B cell (primary cell): ENCODE measurements at regions not wholly inside any gene's neighbourhood (a gene's known extent, or its start where the extent isn't known, plus 50 kb on each side); places are given as distances from the start of the nearest gene placed in this dataset.

Source experiments
- ATAC-seq: fragments of 200-7000 bp; cut with Tn5 transposase; one replicate; pipeline ENCODE4 v1.10.0; 2021; ENCODE audit warnings: low read depth, mild to moderate bottlenecking, moderate number of reproducible peaks, moderate library complexity
- CTCF ChIA-PET: fragments of 350-600 bp; sonication (Branson Sonifier 250); formaldehyde crosslinking; loops from one replicate; lab custom pipeline; 2021; ENCODE audit warnings: antibody characterized with exemption, inconsistent platforms; lab: Charles Lee
- POLR2A ChIA-PET: fragments of 350-600 bp; sonication (Branson Sonifier 250); formaldehyde crosslinking; loops from one replicate; lab custom pipeline; 2021; ENCODE audit warnings: antibody characterized with exemption; lab: Charles Lee
- DNase-seq: peaks from one replicate; pipeline ENCODE4 v3.0.0; 2013
- H2AFZ ChIP-seq: 2 replicates; pipeline ENCODE4 v1.6.1; 2012; ENCODE audit warnings: mild to moderate bottlenecking, low read depth, low read length; ENCODE audit not compliant: insufficient read depth, poor library complexity, severe bottlenecking
- H3K27ac ChIP-seq, 2 donors: 1 replicate in 1 of 2; 2 replicates in 1 of 2; pipeline ENCODE4 v1.5.1; 2012 to 2013; ENCODE audit warnings: low read length in 2 of 2, mild to moderate bottlenecking in 2 of 2, moderate library complexity in 1 of 2
- H3K27me3 ChIP-seq, 4 experiments: fragments of 200-600 bp in 1 of 4; sonication (generic) in 1 of 4; replicated peaks in 1 of 4; 1 replicate in 2 of 4; 2 replicates in 2 of 4; pipeline versions ENCODE4 v1.6.1 to v1.7.0; 2013 to 2016; ENCODE audit warnings: low read length in 3 of 4, mild to moderate bottlenecking in 2 of 4, mixed read lengths in 1 of 4, moderate library complexity in 1 of 4; ENCODE audit not compliant: insufficient read depth in 4 of 4, control insufficient read depth in 3 of 4; ENCODE audit errors: control extremely low read depth in 1 of 4
- H3K36me3 ChIP-seq, 2 experiments: replicated peaks in 1 of 2; 1 replicate in 1 of 2; 2 replicates in 1 of 2; pipeline versions ENCODE4 v1.6.1 to v1.7.1; 2013; ENCODE audit warnings: low read length in 1 of 2; ENCODE audit not compliant: insufficient read depth in 2 of 2, control insufficient read depth in 1 of 2; ENCODE audit errors: control extremely low read depth in 1 of 2, extremely low read depth in 1 of 2
- H3K4me1 ChIP-seq, 2 donors: fragments of 200-600 bp in 1 of 2; sonication (generic) in 1 of 2; 1 replicate in 1 of 2; 2 replicates in 1 of 2; pipeline versions ENCODE4 v1.5.1 to v1.6.1; 2013 to 2017; ENCODE audit warnings: low read length in 2 of 2; ENCODE audit not compliant: control insufficient read depth in 2 of 2, insufficient read depth in 2 of 2
- H3K4me2 ChIP-seq: replicated peaks from 2 replicates; pipeline ENCODE3; 2012; ENCODE audit warnings: mild to moderate bottlenecking, low read depth, low read length; ENCODE audit not compliant: poor library complexity, severe bottlenecking
- H3K4me3 ChIP-seq, 5 experiments: fragments of 200-600 bp in 1 of 5; sonication (generic) in 1 of 5; 1 replicate in 3 of 5; 2 replicates in 2 of 5; pipeline versions ENCODE4 v1.5.1 to v1.7.0; 2011 to 2016; ENCODE audit warnings: low read length in 4 of 5, mild to moderate bottlenecking in 4 of 5, low read depth in 2 of 5, control low read depth in 1 of 5, moderate library complexity in 1 of 5; ENCODE audit not compliant: insufficient read depth in 1 of 5; ENCODE audit errors: control extremely low read depth in 1 of 5, extremely low read depth in 1 of 5
- H3K79me2 ChIP-seq: fragments of 200-600 bp; sonication (generic); one replicate; pipeline ENCODE4 v1.6.0; 2016; ENCODE audit warnings: low read length; ENCODE audit not compliant: control insufficient read depth, insufficient read depth
- H3K9ac ChIP-seq: fragments of 200-600 bp; sonication (generic); 2 replicates; pipeline ENCODE4 v1.6.1; 2017; ENCODE audit warnings: mild to moderate bottlenecking, low read length, moderate library complexity
- H3K9me3 ChIP-seq, 3 donors: one replicate each; pipeline versions ENCODE4 v1.6.1 to v1.7.1; 2013; ENCODE audit warnings: low read length in 2 of 3; ENCODE audit not compliant: control insufficient read depth in 2 of 3, insufficient read depth in 1 of 3; ENCODE audit errors: control extremely low read depth in 1 of 3
- H4K20me1 ChIP-seq: 2 replicates; pipeline ENCODE4 v1.6.0; 2012; ENCODE audit warnings: mild to moderate bottlenecking, low read length; ENCODE audit not compliant: insufficient read depth, control insufficient read depth, poor library complexity, severe bottlenecking
- H3K27ac Mint-ChIP-seq: one replicate; pipeline ENCODE4 v1.8.0; 2021; ENCODE audit warnings: mixed read lengths
- H3K27me3 Mint-ChIP-seq: one replicate; pipeline ENCODE4 v1.8.0; 2021; ENCODE audit warnings: mixed read lengths
- H3K4me1 Mint-ChIP-seq: one replicate; pipeline ENCODE4 v1.8.0; 2021; ENCODE audit warnings: mixed read lengths
- H3K4me3 Mint-ChIP-seq: one replicate; pipeline ENCODE4 v1.8.0; 2021; ENCODE audit warnings: mixed read lengths
- H3K9me3 Mint-ChIP-seq: one replicate; pipeline ENCODE4 v1.8.0; 2022; ENCODE audit warnings: mixed read lengths; ENCODE audit not compliant: insufficient read depth
- CTCF ChIP-seq: fragments of 200-600 bp; IDR thresholded peaks from one replicate; pipeline ENCODE4 v1.8.0; 2022; ENCODE audit warnings: antibody characterized with exemption, mild to moderate bottlenecking
- EZH2 ChIP-seq: IDR thresholded peaks from 2 replicates; pipeline ENCODE4 v1.6.1; 2012; ENCODE audit warnings: borderline replicate concordance, low read depth, mild to moderate bottlenecking, moderate library complexity, low read length; ENCODE audit not compliant: insufficient read depth, poor library complexity, severe bottlenecking
- WGBS: methylation state at CpG from one replicate; pipeline ENCODE4 v1.1.5; 2013; ENCODE audit warnings: missing lambda C conversion rate; ENCODE audit not compliant: insufficient coverage; 5-methylcytosine and 5-hydroxymethylcytosine counted together
- intact Hi-C: fragments of 100-400 bp; cut with micrococcal nuclease; formaldehyde crosslinking; loops from one replicate; pipeline ENCODE4 v1.10.0; 2022

DNA sequence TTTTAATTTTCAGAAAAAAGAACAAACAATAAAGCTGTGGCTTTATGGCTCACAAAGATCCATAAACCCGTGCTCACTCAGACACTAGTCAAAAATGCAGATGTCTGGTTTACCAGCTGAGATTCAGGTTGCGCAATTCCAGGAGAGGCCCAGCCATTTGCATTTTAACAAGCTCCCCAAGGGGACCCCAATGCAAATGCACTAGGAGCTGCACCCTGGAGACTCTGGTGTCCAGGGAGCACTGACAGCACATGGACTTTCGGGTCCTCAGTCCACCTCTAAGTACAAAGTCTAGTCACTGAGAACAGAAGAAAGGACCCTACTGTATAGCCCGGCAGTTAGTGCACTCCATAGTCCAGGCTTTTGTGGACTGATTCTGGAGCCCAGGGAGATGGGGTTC is 326.3 kb downstream of the MAF start:
- no peaks in the 10 kb centered on the region for H4K20me1 ChIP-seq
- no peaks in the 10 kb centered on the region for H3K9me3 Mint-ChIP-seq
- H3K36me3 ChIP-seq = no peaks in the 10 kb centered on the region
- ChIA-PET POLR2A (no interaction called here), CTCF (no interaction called here)
- H3K4me2 ChIP-seq = no peak overlapping the region
- H3K9me3 ChIP-seq = peaks cover 0 to 2% (median 0%) of the 10 kb centered on the region in 3 donors
- peaks cover 23% of the 10 kb centered on the region for H3K4me1 Mint-ChIP-seq
- no peaks in the 10 kb centered on the region for H3K79me2 ChIP-seq
- TF ChIP-seq EZH2 (no peak), CTCF (no peak)
- H3K27ac ChIP-seq = no peak overlapping the region
- no peak overlapping the region for H3K9ac ChIP-seq
- H2AFZ ChIP-seq = no peak overlapping the region
- intact Hi-C loops = no loop called here
- ATAC-seq (no peak), DNase-seq (no peak)
- H3K4me3 Mint-ChIP-seq = no peak overlapping the region
- peaks cover 0 to 25% (median 5%) of the 10 kb centered on the region in 4 experiments for H3K27me3 ChIP-seq
- peaks cover 15 to 16% of the 10 kb centered on the region in 2 donors for H3K4me1 ChIP-seq
- H3K27me3 Mint-ChIP-seq = peaks cover 41% of the 10 kb centered on the region
- H3K27ac Mint-ChIP-seq = no peak overlapping the region
- 71% methylated on average over 3 of the region's 4 CpGs for WGBS
- H3K4me3 ChIP-seq = no peak overlapping the region

GRCh38 chr16:79272141-79272577 is 328.4 kb downstream of the MAF start:
- ChIA-PET CTCF (no interaction called here), POLR2A (no interaction called here)
- Histone ChIP-seq H3K4me1 (peaks cover 26 to 28% of the 10 kb centered on the region in 2 donors), H2AFZ (no peak overlapping the region), H3K4me3 (no peak overlapping the region), H3K4me2 (no peak overlapping the region), H3K27ac (no peak overlapping the region), H3K79me2 (no peaks in the 10 kb centered on the region), H4K20me1 (no peaks in the 10 kb centered on the region), H3K27me3 (peaks cover 0 to 12% (median 0%) of the 10 kb centered on the region in 4 experiments), H3K36me3 (no peaks in the 10 kb centered on the region), H3K9ac (no peak overlapping the region), H3K9me3 (peaks cover 0 to 2% (median 0%) of the 10 kb centered on the region in 3 donors)
- ATAC-seq (no peak), DNase-seq (no peak)
- Mint-ChIP-seq H3K4me3 (no peak overlapping the region), H3K27ac (no peak overlapping the region), H3K27me3 (peaks cover 26% of the 10 kb centered on the region), H3K4me1 (peaks cover 38% of the 10 kb centered on the region), H3K9me3 (no peaks in the 10 kb centered on the region)
- TF ChIP-seq EZH2 = no peak
- no peak for TF ChIP-seq CTCF
- intact Hi-C loops = no loop called here
- 53% methylated on average over 16 of the region's 19 CpGs for WGBS
